ENCODE measurements at regions not wholly inside any gene's neighbourhood (a gene's known extent, or its start where the extent isn't known, plus 50 kb on each side); places are given as distances from the start of the nearest gene placed in this dataset.

GRCh38 chr5:135714126-135714894 is 120.2 kb upstream of the SLC25A48 start:
- TF ChIP-seq, protein P1, sequence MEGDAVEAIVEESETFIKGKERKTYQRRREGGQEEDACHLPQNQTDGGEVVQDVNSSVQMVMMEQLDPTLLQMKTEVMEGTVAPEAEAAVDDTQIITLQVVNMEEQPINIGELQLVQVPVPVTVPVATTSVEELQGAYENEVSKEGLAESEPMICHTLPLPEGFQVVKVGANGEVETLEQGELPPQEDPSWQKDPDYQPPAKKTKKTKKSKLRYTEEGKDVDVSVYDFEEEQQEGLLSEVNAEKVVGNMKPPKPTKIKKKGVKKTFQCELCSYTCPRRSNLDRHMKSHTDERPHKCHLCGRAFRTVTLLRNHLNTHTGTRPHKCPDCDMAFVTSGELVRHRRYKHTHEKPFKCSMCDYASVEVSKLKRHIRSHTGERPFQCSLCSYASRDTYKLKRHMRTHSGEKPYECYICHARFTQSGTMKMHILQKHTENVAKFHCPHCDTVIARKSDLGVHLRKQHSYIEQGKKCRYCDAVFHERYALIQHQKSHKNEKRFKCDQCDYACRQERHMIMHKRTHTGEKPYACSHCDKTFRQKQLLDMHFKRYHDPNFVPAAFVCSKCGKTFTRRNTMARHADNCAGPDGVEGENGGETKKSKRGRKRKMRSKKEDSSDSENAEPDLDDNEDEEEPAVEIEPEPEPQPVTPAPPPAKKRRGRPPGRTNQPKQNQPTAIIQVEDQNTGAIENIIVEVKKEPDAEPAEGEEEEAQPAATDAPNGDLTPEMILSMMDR (IDR thresholded peaks at IDR 0.05; ENCODE audit: insufficient read depth, missing control alignments), result no peak
- DNase-seq (ENCODE audit: insufficient read length, low spot score) (no peak), FAIRE-seq (no peak)

GRCh38 chr5:135713161-135713915 is 121.1 kb upstream of the SLC25A48 start:
- TF ChIP-seq, protein P1 (IDR thresholded peaks at IDR 0.05; ENCODE audit: insufficient read depth, missing control alignments), result no peak

DNA sequence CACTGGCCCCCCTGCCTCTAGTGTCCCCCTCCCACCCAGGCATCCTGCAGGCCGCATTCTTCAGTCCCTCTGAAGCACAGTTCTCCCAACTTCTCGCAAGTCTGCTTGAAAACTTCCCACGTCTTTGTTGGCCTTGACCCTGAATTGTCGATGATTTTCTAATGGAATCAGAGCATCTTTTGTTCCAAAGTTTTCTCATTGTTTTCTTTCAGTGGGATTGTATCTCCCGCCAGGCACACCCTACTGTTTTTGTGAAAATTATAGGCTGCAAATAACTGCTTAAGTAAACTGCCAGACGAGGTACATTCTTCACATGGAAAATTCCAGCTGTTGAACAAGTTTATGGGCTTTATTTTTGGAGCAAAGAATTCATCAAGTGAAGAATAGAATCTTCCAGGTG is 122.6 kb upstream of the SLC25A48 start:
- no peak for DNase-seq (ENCODE audit: insufficient read length, low spot score)
- no peak for FAIRE-seq
- TF ChIP-seq, protein P1 (IDR thresholded peaks at IDR 0.05; ENCODE audit: insufficient read depth, missing control alignments), result no peak

More at GRCh38 chr5:135713161-135713915, 121.1 kb upstream of the SLC25A48 start:
- no peak for FAIRE-seq
- no peak for DNase-seq (ENCODE audit: insufficient read length, low spot score)

DNA sequence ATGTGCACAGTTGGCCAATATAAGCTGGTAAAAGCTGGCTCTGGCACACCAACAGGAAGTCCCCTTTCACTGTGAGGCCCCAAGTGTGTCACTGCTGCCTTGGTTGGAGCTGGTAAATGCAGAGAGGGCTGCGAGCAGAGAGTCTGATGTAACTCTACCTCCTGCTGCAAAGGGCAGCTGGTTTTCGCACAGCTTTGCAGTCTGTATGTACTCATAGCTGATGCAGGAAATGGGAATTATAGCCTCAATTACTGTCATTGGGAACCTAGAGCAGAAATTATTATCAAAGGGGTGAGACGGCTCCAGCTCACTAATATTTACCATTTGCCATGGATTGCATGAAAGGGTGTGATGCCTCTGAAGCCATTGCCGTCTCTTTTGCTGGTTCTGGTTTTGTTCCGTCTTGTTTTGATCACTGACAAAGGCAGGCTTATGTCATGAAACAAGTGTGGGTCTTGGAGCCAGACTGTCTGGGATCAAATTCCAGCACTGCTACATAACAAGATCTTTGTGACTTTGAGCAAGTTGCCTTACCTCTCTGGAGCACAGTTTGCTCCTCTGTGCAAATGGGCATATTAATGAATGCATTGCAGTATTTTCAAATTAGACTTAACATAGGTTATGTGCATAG is 124.3 kb upstream of the SLC25A48 start:
- TF ChIP-seq, protein P1 (IDR thresholded peaks at IDR 0.05; ENCODE audit: insufficient read depth, missing control alignments), result no peak
- FAIRE-seq, result no peak
- no peak for DNase-seq (ENCODE audit: insufficient read length, low spot score)

DNA sequence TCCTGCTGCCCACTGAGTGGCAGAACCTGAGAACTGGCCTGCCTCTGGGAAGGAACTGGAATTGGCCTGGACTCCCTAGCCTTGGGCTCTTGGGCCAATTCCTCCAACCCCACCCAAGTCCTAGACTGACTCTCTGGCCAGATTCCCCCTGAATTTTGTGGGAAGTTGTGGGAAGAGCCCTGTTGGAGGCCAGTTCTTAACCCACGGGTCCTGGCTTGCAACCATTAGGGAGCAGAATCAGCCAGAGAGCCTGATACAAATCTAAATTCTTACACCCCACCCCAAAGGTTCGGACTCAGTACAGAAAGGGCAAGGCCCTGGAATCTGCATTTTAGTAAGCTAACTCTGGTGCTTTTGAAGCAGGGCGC is 125.3 kb upstream of the SLC25A48 start:
- TF ChIP-seq, protein P1 (IDR thresholded peaks at IDR 0.05; ENCODE audit: insufficient read depth, missing control alignments), result no peak
- DNase-seq (ENCODE audit: insufficient read length, low spot score), result no peak
- no peak for FAIRE-seq

GRCh38 chr5:135708481-135709207 is 125.8 kb upstream of the SLC25A48 start:
- FAIRE-seq (no peak), DNase-seq (ENCODE audit: insufficient read length, low spot score) (no peak)
- TF ChIP-seq, protein P1 (IDR thresholded peaks at IDR 0.05; ENCODE audit: insufficient read depth, missing control alignments), result no peak

Measured in D721Med (cell line).